ENCODE measurements at regions not wholly inside any gene's neighbourhood (a gene's known extent, or its start where the extent isn't known, plus 50 kb on each side); places are given as distances from the start of the nearest gene placed in this dataset.
"Not testable (repeated sequence)": the region's sequence is repeated elsewhere in the genome, so short reads cannot be mapped to it uniquely, and the experiment has no call there.

DNA sequence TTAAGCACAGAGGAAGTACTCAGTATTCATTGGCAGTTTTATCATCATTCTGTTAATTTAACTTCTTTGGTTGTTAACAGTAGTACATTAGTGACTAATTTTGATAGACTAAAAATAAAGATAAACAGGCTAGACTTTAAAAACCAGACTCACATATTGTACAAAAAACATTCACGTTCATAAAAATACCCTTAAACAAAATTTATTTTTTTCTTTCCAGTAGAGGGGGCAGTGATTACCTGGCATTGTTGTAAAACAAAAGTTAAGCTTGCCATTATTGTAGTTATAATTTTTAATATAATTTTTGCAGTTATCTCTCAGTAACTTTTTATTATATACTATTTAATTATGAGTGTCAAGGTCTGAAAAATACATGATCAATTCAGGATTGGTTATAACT lies 92.0 kb downstream of the MRPL57 start:
- DNase-seq (ENCODE audit: low read depth, low spot score); POLR2A ChIA-PET; H3K27ac ChIP-seq (ENCODE audit: low read depth, low read length); H3K27me3 ChIP-seq (ENCODE audit: control insufficient read depth, insufficient read depth, low read length); CTCF ChIA-PET; H3K4me3 ChIP-seq (ENCODE audit: low read depth, low read length); H3K9me3 ChIP-seq (ENCODE audit: control insufficient read depth, insufficient read depth, low read length): not testable (repeated sequence)

DNA sequence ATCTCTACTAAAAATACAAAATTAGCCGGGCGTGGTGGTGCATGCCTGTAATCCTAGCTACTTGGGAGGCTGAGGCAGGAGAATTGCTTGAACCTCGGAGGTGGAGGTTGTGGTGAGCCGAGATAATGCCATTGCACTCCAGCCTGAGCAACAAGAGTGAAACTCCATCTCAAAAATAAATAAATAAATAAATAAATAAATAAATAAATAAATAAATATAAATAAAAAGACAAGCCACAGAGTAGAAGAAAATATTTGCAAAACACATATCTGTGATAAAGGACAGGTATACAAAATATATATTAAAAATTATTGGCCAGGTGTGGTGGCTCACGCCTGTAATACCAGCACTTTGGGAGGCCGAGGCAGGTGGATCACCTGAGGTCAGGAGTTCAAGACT lies 96.0 kb downstream of the MRPL57 start:
- H3K27ac ChIP-seq (ENCODE audit: low read depth, low read length); POLR2A ChIA-PET: not testable (repeated sequence)
- CTCF ChIA-PET: interaction anchor here (1.1 to 1.6 kb wide), 2 partner anchors 10 to 11 kb away, joined by 3 to 4 read pairs; no protein-coding TSS in a partner anchor

DNA sequence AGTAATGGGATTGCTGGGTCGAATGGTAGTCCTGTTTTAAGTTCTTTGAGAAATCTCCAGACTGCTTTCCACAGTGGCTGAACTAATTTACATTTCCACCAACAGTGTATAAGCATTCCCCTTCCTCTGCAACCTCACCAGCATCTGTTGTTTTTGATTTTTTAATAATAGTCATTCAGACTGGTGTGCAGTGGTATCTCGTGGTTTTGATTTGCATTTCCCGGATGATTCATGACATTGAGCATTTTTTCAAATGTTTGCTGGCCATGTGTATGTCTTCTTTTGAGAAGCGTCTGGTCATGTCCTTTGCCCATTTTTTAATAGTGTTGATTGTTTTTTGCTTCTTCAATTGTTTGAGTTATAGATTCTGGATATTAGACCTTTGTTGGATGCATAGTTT lies 98.0 kb downstream of the MRPL57 start:
- DNase-seq (ENCODE audit: low read depth, low spot score); H3K9me3 ChIP-seq (ENCODE audit: control insufficient read depth, insufficient read depth, low read length); H3K27ac ChIP-seq (ENCODE audit: low read depth, low read length); H3K27me3 ChIP-seq (ENCODE audit: control insufficient read depth, insufficient read depth, low read length); H3K4me3 ChIP-seq (ENCODE audit: low read depth, low read length); POLR2A ChIA-PET: not testable (repeated sequence)
- CTCF ChIA-PET: interaction anchor here (0.9 kb wide), 1 partner anchor 23 kb away, joined by 3 read pairs; no protein-coding TSS in a partner anchor

More for the DNA sequence above, 96.0 kb downstream of the MRPL57 start:
- H3K4me3 ChIP-seq (ENCODE audit: low read depth, low read length); H3K9me3 ChIP-seq (ENCODE audit: control insufficient read depth, insufficient read depth, low read length); H3K27me3 ChIP-seq (ENCODE audit: control insufficient read depth, insufficient read depth, low read length); DNase-seq (ENCODE audit: low read depth, low spot score): not testable (repeated sequence)

DNA sequence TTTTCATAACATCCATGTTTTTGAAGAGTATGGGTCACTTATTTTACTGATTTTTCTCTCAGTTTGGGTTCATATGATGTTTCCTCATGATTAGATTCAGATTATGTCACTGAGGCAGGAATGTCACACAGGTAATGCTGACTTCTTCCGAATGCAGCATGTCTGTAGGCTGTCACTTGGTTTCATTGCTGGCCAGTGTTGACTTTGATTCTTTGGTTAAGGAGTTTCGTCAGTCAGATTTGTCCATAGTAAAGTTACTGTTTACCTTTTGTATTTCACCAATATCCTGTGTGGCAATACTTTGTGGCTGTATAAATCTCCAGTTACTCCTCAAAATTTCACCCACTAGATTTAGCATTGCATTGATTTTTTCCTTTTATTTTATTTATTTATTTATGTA lies 105.6 kb downstream of the MRPL57 start:
- no peak for DNase-seq (ENCODE audit: low read depth, low spot score)
- ChIA-PET CTCF (interaction anchor here (0.8 to 1.9 kb wide), 2 partner anchors 10 to 195 kb away, joined by 3 to 9 read pairs; no protein-coding TSS in a partner anchor), POLR2A (no interaction called here)
- TF ChIP-seq, protein P1, sequence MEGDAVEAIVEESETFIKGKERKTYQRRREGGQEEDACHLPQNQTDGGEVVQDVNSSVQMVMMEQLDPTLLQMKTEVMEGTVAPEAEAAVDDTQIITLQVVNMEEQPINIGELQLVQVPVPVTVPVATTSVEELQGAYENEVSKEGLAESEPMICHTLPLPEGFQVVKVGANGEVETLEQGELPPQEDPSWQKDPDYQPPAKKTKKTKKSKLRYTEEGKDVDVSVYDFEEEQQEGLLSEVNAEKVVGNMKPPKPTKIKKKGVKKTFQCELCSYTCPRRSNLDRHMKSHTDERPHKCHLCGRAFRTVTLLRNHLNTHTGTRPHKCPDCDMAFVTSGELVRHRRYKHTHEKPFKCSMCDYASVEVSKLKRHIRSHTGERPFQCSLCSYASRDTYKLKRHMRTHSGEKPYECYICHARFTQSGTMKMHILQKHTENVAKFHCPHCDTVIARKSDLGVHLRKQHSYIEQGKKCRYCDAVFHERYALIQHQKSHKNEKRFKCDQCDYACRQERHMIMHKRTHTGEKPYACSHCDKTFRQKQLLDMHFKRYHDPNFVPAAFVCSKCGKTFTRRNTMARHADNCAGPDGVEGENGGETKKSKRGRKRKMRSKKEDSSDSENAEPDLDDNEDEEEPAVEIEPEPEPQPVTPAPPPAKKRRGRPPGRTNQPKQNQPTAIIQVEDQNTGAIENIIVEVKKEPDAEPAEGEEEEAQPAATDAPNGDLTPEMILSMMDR (IDR thresholded peaks at IDR 0.05; ENCODE audit: low read depth, low read length): no peak
- Histone ChIP-seq H3K9me3 (ENCODE audit: control insufficient read depth, insufficient read depth, low read length) (no peaks in the 10 kb centered on the region), H3K27ac (ENCODE audit: low read depth, low read length) (no peak overlapping the region), H3K27me3 (ENCODE audit: control insufficient read depth, insufficient read depth, low read length) (peaks cover 3% of the 10 kb centered on the region), H3K4me3 (ENCODE audit: low read depth, low read length) (no peak overlapping the region)

DNA sequence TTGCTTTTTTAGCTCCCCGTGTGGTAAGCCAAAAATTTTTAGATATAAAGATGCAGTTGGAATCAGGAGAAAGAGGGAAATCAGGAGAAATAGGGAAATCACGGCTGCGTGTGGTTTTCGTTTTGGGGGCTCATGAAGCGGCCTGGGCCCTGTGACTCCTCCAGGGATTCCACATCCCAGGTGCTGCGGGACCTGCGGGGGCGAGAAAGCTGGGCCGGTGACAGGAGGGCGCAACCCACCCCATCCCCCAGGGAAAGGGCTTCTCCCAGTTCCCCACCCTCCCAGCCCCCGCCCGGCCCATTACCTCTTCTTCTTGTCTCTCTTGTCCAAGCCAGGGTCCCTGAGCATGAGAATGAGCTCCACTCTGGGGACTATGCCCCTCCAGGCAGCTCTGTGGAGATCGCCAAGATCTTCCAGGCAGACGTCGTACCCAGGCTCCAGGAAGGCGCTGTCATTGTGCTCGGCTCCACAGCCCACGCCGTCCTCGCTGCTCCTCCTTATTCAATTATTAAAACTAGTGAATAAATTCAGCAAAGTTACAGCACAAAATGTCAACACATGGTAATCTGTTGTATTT lies 111.0 kb downstream of the MRPL57 start:
- TF ChIP-seq, protein P1 (IDR thresholded peaks at IDR 0.05; ENCODE audit: low read depth, low read length): no peak
- no peaks in the 10 kb centered on the region for H3K9me3 ChIP-seq (ENCODE audit: control insufficient read depth, insufficient read depth, low read length)
- no peaks in the 10 kb centered on the region for H3K27me3 ChIP-seq (ENCODE audit: control insufficient read depth, insufficient read depth, low read length)
- POLR2A ChIA-PET: no interaction called here
- DNase-seq (ENCODE audit: low read depth, low spot score): no peak
- CTCF ChIA-PET: no interaction called here
- no peak overlapping the region for H3K4me3 ChIP-seq (ENCODE audit: low read depth, low read length)
- no peak overlapping the region for H3K27ac ChIP-seq (ENCODE audit: low read depth, low read length)

DNA sequence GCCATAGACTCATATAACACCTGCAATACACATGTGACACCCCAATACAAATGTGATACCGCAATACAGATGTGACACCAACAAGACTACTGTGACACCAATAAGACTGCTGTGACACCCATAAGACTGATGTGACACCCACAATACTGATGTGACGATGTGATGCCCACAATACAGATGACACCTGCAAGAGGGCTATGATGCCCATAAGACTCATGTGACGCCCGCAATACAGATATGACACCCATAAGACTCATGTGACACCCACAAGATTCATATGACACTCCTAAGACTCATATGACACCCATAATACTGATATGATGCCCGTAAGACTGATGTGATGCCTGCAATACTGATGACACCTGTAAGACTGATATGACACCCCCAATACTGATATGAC lies 113.0 kb downstream of the MRPL57 start:
- no peaks in the 10 kb centered on the region for H3K9me3 ChIP-seq (ENCODE audit: control insufficient read depth, insufficient read depth, low read length)
- H3K27me3 ChIP-seq (ENCODE audit: control insufficient read depth, insufficient read depth, low read length): peaks cover 2% of the 10 kb centered on the region
- TF ChIP-seq, protein P1 (IDR thresholded peaks at IDR 0.05; ENCODE audit: low read depth, low read length): no peak
- CTCF ChIA-PET: interaction anchor here (1.0 to 1.9 kb wide), 2 partner anchors 8 to 188 kb away, joined by 3 to 9 read pairs; no protein-coding TSS in a partner anchor
- DNase-seq (ENCODE audit: low read depth, low spot score): no peak
- POLR2A ChIA-PET: no interaction called here
- H3K27ac ChIP-seq (ENCODE audit: low read depth, low read length): no peak overlapping the region
- no peak overlapping the region for H3K4me3 ChIP-seq (ENCODE audit: low read depth, low read length)

DNA sequence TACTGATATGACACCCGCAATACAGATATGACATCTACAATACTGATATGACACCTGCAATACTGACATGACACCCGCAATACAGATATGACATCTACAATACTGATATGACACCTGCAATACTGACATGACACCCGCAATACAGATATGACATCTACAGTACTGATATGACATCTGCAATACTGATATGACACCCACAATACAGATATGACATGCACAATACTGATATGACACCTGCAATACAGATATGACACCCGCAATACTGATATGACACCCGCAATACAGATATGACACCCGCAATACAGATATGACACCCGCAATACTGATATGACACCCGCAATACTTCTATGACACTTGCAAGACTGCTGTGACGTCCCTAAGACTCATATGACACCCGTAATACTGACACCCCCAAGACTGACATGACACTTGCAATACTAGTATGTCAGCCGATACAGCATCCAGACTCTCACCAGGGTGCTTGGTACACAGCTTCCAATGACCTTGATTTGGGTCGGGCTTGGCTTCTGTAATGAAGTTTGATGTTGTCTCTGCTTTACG lies 114.1 kb downstream of the MRPL57 start:
- H3K4me3 ChIP-seq (ENCODE audit: low read depth, low read length); DNase-seq (ENCODE audit: low read depth, low spot score); POLR2A ChIA-PET; H3K27me3 ChIP-seq (ENCODE audit: control insufficient read depth, insufficient read depth, low read length); H3K9me3 ChIP-seq (ENCODE audit: control insufficient read depth, insufficient read depth, low read length); H3K27ac ChIP-seq (ENCODE audit: low read depth, low read length): not testable (repeated sequence)
- CTCF ChIA-PET: interaction anchor here (2.1 kb wide), 1 partner anchor 186 kb away, joined by 7 read pairs; no protein-coding TSS in a partner anchor

Data from AG04450 (cell line).